ENCODE measurements at regions not wholly inside any gene's neighbourhood (a gene's known extent, or its start where the extent isn't known, plus 50 kb on each side); places are given as distances from the start of the nearest gene placed in this dataset.

DNA sequence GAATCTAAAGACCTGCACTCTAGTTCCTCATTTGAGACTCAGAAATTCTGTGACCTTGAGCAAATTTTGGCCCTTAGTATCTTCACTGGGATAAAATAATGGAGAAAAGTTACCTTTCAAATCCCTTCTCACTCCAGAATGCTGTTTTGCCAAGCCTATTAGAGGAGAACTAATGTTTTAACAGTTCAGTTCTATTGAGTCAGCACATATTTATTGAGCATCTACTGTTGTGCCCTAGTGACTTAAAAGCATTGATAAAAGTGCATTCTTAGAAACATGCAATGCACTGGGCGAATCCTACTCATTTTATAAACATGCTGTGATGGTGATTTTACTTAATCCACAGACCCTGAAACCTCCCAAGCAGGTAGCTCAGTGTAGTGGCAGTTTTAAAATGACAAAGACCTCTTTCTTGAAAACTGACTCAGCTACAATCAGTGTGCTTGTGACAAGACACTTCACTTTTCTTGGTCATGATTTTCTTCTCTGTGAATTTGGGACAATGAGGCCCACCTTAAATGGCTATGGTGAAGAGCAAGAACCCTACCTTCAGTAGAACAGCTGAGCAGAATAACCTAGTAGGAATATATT, 312.0 kb downstream of the ALDH8A1 start:
- intact Hi-C loops (cut with micrococcal nuclease; ENCODE audit: unreplicated experiment), result loop anchor here (10.0 kb wide), 1 partner anchor 203 kb away; no protein-coding TSS in a partner anchor
- Mint-ChIP-seq H3K36me3 (ENCODE audit: insufficient read depth, unreplicated experiment) (no peaks in the 10 kb centered on the region), H3K4me1 (ENCODE audit: low read depth, unreplicated experiment) (peaks cover 13% of the 10 kb centered on the region), H3K4me3 (ENCODE audit: low read depth, unreplicated experiment) (no peak overlapping the region), H3K27me3 (ENCODE audit: unreplicated experiment) (no peaks in the 10 kb centered on the region), H3K9me3 (ENCODE audit: low read depth, unreplicated experiment) (no peaks in the 10 kb centered on the region), H3K27ac (ENCODE audit: unreplicated experiment) (no peak overlapping the region)
- CTCF ChIA-PET, result no interaction called here
- BruUV-seq (replicated peaks), result no TSS peak
- DNase-seq, result no peak
- TF ChIP-seq, protein P1, sequence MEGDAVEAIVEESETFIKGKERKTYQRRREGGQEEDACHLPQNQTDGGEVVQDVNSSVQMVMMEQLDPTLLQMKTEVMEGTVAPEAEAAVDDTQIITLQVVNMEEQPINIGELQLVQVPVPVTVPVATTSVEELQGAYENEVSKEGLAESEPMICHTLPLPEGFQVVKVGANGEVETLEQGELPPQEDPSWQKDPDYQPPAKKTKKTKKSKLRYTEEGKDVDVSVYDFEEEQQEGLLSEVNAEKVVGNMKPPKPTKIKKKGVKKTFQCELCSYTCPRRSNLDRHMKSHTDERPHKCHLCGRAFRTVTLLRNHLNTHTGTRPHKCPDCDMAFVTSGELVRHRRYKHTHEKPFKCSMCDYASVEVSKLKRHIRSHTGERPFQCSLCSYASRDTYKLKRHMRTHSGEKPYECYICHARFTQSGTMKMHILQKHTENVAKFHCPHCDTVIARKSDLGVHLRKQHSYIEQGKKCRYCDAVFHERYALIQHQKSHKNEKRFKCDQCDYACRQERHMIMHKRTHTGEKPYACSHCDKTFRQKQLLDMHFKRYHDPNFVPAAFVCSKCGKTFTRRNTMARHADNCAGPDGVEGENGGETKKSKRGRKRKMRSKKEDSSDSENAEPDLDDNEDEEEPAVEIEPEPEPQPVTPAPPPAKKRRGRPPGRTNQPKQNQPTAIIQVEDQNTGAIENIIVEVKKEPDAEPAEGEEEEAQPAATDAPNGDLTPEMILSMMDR (IDR thresholded peaks at IDR 0.05; ENCODE audit: unreplicated experiment), result no peak

DNA sequence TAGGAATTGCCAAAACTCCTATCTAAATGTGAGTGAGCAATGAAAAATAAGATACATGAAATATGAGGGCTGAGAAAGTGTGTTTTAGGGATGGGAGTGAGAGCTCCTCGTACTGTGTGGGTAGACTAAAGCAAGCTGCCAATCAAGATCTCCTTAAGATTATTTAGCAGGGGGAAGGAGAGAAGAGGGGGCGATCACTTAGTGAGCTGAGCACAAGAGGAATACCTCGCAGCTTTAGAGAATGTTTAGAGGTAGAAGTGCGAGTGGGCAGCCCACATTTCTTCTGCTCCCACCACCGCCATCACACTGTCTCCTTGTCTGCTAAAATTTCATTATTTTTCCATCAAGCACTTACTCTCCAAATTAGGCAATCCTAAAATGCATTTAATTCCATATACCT, 312.6 kb downstream of the ALDH8A1 start:
- Mint-ChIP-seq H3K9me3 (ENCODE audit: low read depth, unreplicated experiment) (no peaks in the 10 kb centered on the region), H3K27me3 (ENCODE audit: unreplicated experiment) (no peaks in the 10 kb centered on the region), H3K4me3 (ENCODE audit: low read depth, unreplicated experiment) (no peak overlapping the region), H3K36me3 (ENCODE audit: insufficient read depth, unreplicated experiment) (no peaks in the 10 kb centered on the region), H3K27ac (ENCODE audit: unreplicated experiment) (no peak overlapping the region), H3K4me1 (ENCODE audit: low read depth, unreplicated experiment) (peaks cover 13% of the 10 kb centered on the region)
- BruUV-seq (replicated peaks), result no TSS peak
- no peak for DNase-seq
- TF ChIP-seq, protein P1 (IDR thresholded peaks at IDR 0.05; ENCODE audit: unreplicated experiment), result no peak
- CTCF ChIA-PET, result no interaction called here
- intact Hi-C loops (cut with micrococcal nuclease; ENCODE audit: unreplicated experiment), result loop anchor here (10.0 kb wide), 1 partner anchor 202 kb away; no protein-coding TSS in a partner anchor

DNA sequence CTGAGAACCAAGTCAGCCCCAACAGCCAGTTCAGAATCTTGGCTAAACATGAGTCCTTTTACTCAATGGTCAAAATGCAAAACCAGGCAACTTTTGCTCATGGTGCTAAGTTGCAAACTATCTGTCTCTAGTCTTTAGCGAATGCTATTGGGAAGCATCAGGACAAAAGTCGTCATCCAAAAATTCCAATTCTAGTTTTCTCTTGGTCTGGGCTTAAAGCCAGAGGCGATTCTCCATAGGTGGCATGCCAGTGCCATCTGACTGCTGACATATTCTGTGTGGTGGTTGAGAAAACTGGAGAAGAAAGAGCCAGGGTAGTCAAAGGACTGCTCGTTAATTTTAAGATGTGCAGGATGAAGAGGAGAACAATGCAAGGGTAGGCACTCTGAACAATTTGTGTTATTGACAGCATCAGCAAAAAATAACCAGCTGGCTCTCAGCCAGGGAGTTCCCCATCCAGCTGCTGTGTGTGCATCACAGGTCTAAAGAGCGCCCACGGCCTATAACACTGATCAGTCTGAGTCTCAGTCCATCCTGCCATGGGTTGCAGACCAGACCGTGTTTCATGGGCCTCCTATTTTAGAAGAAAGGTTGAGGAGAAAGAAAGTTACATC, 313.6 kb downstream of the ALDH8A1 start:
- Mint-ChIP-seq H3K27ac (ENCODE audit: unreplicated experiment) (no peak overlapping the region), H3K9me3 (ENCODE audit: low read depth, unreplicated experiment) (no peaks in the 10 kb centered on the region), H3K4me1 (ENCODE audit: low read depth, unreplicated experiment) (peaks cover 9% of the 10 kb centered on the region), H3K36me3 (ENCODE audit: insufficient read depth, unreplicated experiment) (no peaks in the 10 kb centered on the region), H3K27me3 (ENCODE audit: unreplicated experiment) (no peaks in the 10 kb centered on the region), H3K4me3 (ENCODE audit: low read depth, unreplicated experiment) (no peak overlapping the region)
- CTCF ChIA-PET, result no interaction called here
- BruUV-seq (replicated peaks), result no TSS peak
- TF ChIP-seq, protein P1 (IDR thresholded peaks at IDR 0.05; ENCODE audit: unreplicated experiment), result no peak
- no peak for DNase-seq
- intact Hi-C loops (cut with micrococcal nuclease; ENCODE audit: unreplicated experiment), result loop anchor here (10.0 kb wide), 1 partner anchor 201 kb away; no protein-coding TSS in a partner anchor

DNA sequence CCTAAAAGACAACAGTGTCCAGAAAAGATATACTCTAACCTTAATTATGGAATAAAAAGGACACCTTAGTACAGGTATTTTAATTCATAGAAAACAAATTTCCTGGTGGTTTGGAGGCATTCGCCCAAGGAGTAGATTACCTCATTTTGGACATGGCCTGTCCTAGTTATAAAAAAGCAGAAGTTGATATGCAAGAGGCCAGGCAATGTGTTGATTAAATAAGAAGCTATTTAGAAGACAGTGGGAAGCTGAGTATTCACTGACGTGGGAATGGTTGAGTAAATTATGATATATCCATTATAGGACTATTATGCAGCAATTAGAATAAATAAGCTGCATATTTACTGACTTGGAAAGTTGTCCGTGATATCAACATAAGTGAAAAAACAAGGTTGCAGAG, 314.9 kb downstream of the ALDH8A1 start:
- H3K27ac Mint-ChIP-seq (ENCODE audit: unreplicated experiment), result no peak overlapping the region
- no TSS peak for BruUV-seq (replicated peaks)
- DNase-seq, result no peak
- TF ChIP-seq, protein P1 (IDR thresholded peaks at IDR 0.05; ENCODE audit: unreplicated experiment), result no peak
- H3K4me1 Mint-ChIP-seq (ENCODE audit: low read depth, unreplicated experiment), result no peaks in the 10 kb centered on the region
- no peaks in the 10 kb centered on the region for H3K27me3 Mint-ChIP-seq (ENCODE audit: unreplicated experiment)
- intact Hi-C loops (cut with micrococcal nuclease; ENCODE audit: unreplicated experiment), result loop anchor here (10.0 kb wide), 1 partner anchor 200 kb away; no protein-coding TSS in a partner anchor
- no peak overlapping the region for H3K4me3 Mint-ChIP-seq (ENCODE audit: low read depth, unreplicated experiment)
- H3K9me3 Mint-ChIP-seq (ENCODE audit: low read depth, unreplicated experiment), result no peaks in the 10 kb centered on the region
- CTCF ChIA-PET, result no interaction called here
- no peaks in the 10 kb centered on the region for H3K36me3 Mint-ChIP-seq (ENCODE audit: insufficient read depth, unreplicated experiment)
